ENCODE measurements at regions not wholly inside any gene's neighbourhood (a gene's known extent, or its start where the extent isn't known, plus 50 kb on each side); places are given as distances from the start of the nearest gene placed in this dataset.

DNA sequence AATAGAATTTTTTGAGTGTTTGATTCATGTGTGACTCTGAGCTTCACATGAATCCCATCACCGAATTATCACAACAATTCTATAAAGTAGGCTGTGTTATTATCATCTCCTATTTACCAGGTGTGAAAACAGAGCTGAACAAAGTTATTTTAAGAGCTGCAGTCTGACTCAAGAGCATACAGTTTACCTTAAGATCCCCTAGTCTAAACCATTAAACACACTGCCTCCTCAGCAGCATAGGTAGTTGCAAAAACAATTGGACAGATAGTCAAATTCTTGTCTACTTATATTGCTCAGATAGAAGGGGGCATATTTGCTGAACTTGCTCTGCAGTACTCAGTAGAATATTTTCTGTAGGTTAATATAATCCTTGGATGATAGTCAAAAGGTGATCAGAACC is 219.8 kb upstream of the ATP2B1 start:
- TF ChIP-seq, protein P1, sequence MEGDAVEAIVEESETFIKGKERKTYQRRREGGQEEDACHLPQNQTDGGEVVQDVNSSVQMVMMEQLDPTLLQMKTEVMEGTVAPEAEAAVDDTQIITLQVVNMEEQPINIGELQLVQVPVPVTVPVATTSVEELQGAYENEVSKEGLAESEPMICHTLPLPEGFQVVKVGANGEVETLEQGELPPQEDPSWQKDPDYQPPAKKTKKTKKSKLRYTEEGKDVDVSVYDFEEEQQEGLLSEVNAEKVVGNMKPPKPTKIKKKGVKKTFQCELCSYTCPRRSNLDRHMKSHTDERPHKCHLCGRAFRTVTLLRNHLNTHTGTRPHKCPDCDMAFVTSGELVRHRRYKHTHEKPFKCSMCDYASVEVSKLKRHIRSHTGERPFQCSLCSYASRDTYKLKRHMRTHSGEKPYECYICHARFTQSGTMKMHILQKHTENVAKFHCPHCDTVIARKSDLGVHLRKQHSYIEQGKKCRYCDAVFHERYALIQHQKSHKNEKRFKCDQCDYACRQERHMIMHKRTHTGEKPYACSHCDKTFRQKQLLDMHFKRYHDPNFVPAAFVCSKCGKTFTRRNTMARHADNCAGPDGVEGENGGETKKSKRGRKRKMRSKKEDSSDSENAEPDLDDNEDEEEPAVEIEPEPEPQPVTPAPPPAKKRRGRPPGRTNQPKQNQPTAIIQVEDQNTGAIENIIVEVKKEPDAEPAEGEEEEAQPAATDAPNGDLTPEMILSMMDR (IDR thresholded peaks at IDR 0.05) = no peak
- no peak for TF ChIP-seq POLR2A (IDR thresholded peaks at IDR 0.05)
- TF ChIP-seq POLR2AphosphoS5 (IDR thresholded peaks at IDR 0.05) = no peak
